RWPE1 (cell line): ENCODE measurements at regions not wholly inside any gene's neighbourhood (a gene's known extent, or its start where the extent isn't known, plus 50 kb on each side); places are given as distances from the start of the nearest gene placed in this dataset.

Experiments
- CTCF ChIA-PET: fragments of 350-600 bp; sonication (Branson Sonifier 250); formaldehyde crosslinking; extraction: SDS; loops from one replicate; lab custom pipeline; 2021; lab: Yijun Ruan, JAX
- POLR2A ChIA-PET: fragments of 400-600 bp; formaldehyde crosslinking; extraction: SDS; loops from one replicate; lab custom pipeline; 2020; ENCODE audit warnings: antibody characterized with exemption; ENCODE audit not compliant: low non-redundant PET; lab: Yijun Ruan, JAX
- DNase-seq: peaks from one replicate; pipeline ENCODE4 v3.0.0; 2012; ENCODE audit warnings: low spot score
- H3K27ac ChIP-seq: fragments of 450-650 bp; 2 replicates; pipeline ENCODE4 v1.5.1; 2017
- CTCF ChIP-seq: fragments of 450-650 bp; conservative IDR thresholded peaks from 2 replicates; pipeline ENCODE4 v1.5.1; 2017; ENCODE audit warnings: low read depth, mild to moderate bottlenecking

GRCh38 chr4:3388471-3389232, 53.1 kb upstream of the HGFAC start:
- CTCF ChIA-PET: no interaction called here
- DNase-seq: peak; percentile 64
- POLR2A ChIA-PET: no interaction called here
- TF ChIP-seq CTCF: no peak
- peak overlapping the region; percentile 99 for H3K27ac ChIP-seq

- DNase-seq: no peak
- no peak for TF ChIP-seq CTCF
- POLR2A ChIA-PET: no interaction called here
- CTCF ChIA-PET: interaction anchor here (0.6 kb wide), 2 partner anchors 415 to 1556 kb away, joined by 3 to 4 read pairs; no protein-coding TSS in a partner anchor
- peak overlapping the region; percentile 99 for H3K27ac ChIP-seq
Measured at GRCh38 chr4:3389233-3390215, 52.2 kb upstream of the HGFAC start.

GRCh38 chr4:3390288-3390811, 51.4 kb upstream of the HGFAC start:
- peak overlapping the region; percentile 99 for H3K27ac ChIP-seq
- ChIA-PET CTCF (interaction anchor here (0.6 kb wide), 2 partner anchors 414 to 1556 kb away, joined by 3 to 4 read pairs; no protein-coding TSS in a partner anchor), POLR2A (no interaction called here)
- no peak for TF ChIP-seq CTCF
- DNase-seq: no peak

GRCh38 chr4:3391422-3391821, 50.3 kb upstream of the HGFAC start:
- POLR2A ChIA-PET: interaction anchor here (0.7 kb wide), 1 partner anchor 25 kb away, joined by 3 read pairs; no protein-coding TSS in a partner anchor
- DNase-seq: no peak

More at GRCh38 chr4:3391422-3391821, 50.3 kb upstream of the HGFAC start:
- CTCF ChIA-PET: no interaction called here
- no peak overlapping the region for H3K27ac ChIP-seq
- no peak for TF ChIP-seq CTCF
